ENCODE measurements at regions not wholly inside any gene's neighbourhood (a gene's known extent, or its start where the extent isn't known, plus 50 kb on each side); places are given as distances from the start of the nearest gene placed in this dataset.

DNA sequence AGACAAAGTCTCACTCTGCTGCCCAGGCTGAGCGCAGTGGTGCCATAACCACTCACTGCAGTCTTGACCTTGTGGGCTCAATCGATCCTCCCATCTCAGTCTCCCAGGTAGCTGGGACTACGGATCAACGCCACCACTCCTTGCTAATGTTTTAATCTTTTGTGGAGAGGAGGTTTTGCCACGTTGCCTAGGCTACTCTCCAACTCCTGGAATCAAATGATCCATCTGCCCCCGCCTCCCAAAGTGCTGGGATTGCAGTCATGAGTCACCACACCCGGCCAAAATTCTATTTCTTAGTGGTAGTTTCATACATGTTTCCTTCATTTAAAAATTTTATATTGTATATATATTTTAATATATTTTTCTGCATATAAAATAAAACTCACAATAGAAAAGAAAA, 125.8 kb upstream of the CLNK start:
- no TSS peak for BruUV-seq (replicated peaks)
- POLR2A ChIA-PET (ENCODE audit: unreplicated experiment) = no interaction called here
- Histone ChIP-seq H3K4me1 (replicated peaks; ENCODE audit: insufficient read depth) (no peaks in the 10 kb centered on the region), H3K9me2 (ENCODE audit: insufficient read depth) (no peaks in the 10 kb centered on the region), H3K36me3 (ENCODE audit: low read depth) (no peaks in the 10 kb centered on the region), H3K4me2 (no peak overlapping the region), H3K9me3 (ENCODE audit: insufficient read depth, low read depth) (no peaks in the 10 kb centered on the region), H4K20me1 (ENCODE audit: insufficient read depth) (no peaks in the 10 kb centered on the region), H3K79me2 (ENCODE audit: low read depth) (no peaks in the 10 kb centered on the region), H3K27me3 (ENCODE audit: insufficient read depth, low read depth) (no peaks in the 10 kb centered on the region), H3F3A (ENCODE audit: insufficient read depth, low read depth) (no peaks in the 10 kb centered on the region), H3K27ac (no peak overlapping the region), H2AFZ (no peak overlapping the region), H3K4me3 (no peak overlapping the region)
- DNase-seq = no peak
- TF ChIP-seq CTCF (conservative IDR thresholded peaks at IDR 0.05) = no peak
- TF ChIP-seq EZH2 (IDR thresholded peaks at IDR 0.05; ENCODE audit: low read depth) = no peak
- CTCF ChIA-PET = no interaction called here
- intact Hi-C loops (cut with micrococcal nuclease; ENCODE audit: unreplicated experiment) = no loop called here

DNA sequence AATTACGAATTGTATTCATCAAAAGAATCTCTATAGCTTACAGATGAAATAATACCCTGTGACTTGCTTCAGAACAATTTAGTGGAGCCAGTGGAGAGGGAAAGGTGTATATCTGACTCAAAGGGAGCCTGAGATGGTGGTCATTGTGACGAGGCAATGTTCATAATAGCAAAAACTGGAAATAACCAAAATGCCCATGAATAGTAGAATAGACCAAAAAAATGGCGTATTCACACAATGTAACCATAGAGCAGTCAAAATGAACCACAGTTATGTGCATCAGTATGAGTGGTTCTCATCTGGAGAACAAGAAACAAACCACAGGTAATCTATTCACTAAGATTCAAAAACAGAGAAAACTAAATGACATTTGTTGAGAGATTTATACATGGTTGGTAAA, 125.3 kb upstream of the CLNK start:
- no peaks in the 10 kb centered on the region for H3K4me1 ChIP-seq (replicated peaks; ENCODE audit: insufficient read depth)
- H3K79me2 ChIP-seq (ENCODE audit: low read depth) = no peaks in the 10 kb centered on the region
- H3K36me3 ChIP-seq (ENCODE audit: low read depth) = no peaks in the 10 kb centered on the region
- ChIA-PET CTCF (no interaction called here), POLR2A (ENCODE audit: unreplicated experiment) (no interaction called here)
- H3K4me3 ChIP-seq = no peak overlapping the region
- no peak for DNase-seq
- TF ChIP-seq CTCF (conservative IDR thresholded peaks at IDR 0.05) (no peak), EZH2 (IDR thresholded peaks at IDR 0.05; ENCODE audit: low read depth) (no peak)
- no peak overlapping the region for H3K27ac ChIP-seq
- intact Hi-C loops (cut with micrococcal nuclease; ENCODE audit: unreplicated experiment) = no loop called here
- no peak overlapping the region for H2AFZ ChIP-seq
- H3K9me2 ChIP-seq (ENCODE audit: insufficient read depth) = no peaks in the 10 kb centered on the region
- H3K9me3 ChIP-seq (ENCODE audit: insufficient read depth, low read depth) = no peaks in the 10 kb centered on the region
- H3K27me3 ChIP-seq (ENCODE audit: insufficient read depth, low read depth) = no peaks in the 10 kb centered on the region
- BruUV-seq (replicated peaks) = no TSS peak
- no peaks in the 10 kb centered on the region for H3F3A ChIP-seq (ENCODE audit: insufficient read depth, low read depth)
- no peaks in the 10 kb centered on the region for H4K20me1 ChIP-seq (ENCODE audit: insufficient read depth)
- H3K4me2 ChIP-seq = no peak overlapping the region

DNA sequence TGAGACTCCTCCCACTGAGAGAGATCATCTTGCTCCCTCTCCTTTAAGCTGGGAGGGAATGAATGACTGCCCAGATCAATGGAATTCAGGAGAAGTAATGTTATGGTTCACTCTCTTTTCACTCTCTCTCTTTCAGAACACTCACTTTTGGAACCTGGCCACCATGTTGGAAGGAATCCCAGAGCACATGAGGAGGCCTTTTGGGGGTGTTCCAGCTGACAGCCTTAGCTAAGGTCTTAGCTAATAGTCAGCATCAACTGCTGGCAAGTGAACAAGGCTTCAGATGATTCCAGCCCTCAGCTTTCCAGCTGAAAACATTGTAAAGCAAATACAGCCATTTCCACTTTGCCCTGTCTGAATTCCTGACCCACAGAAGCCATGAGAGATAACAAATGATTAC, 124.0 kb upstream of the CLNK start:
- TF ChIP-seq CTCF (conservative IDR thresholded peaks at IDR 0.05) (no peak), EZH2 (IDR thresholded peaks at IDR 0.05; ENCODE audit: low read depth) (no peak)
- Histone ChIP-seq H3K4me1 (replicated peaks; ENCODE audit: insufficient read depth) (no peaks in the 10 kb centered on the region), H4K20me1 (ENCODE audit: insufficient read depth) (no peaks in the 10 kb centered on the region), H3K4me3 (no peak overlapping the region), H3K36me3 (ENCODE audit: low read depth) (no peaks in the 10 kb centered on the region), H3K27me3 (ENCODE audit: insufficient read depth, low read depth) (no peaks in the 10 kb centered on the region), H3K9me2 (ENCODE audit: insufficient read depth) (no peaks in the 10 kb centered on the region), H3F3A (ENCODE audit: insufficient read depth, low read depth) (no peaks in the 10 kb centered on the region), H2AFZ (no peak overlapping the region), H3K9me3 (ENCODE audit: insufficient read depth, low read depth) (no peaks in the 10 kb centered on the region), H3K79me2 (ENCODE audit: low read depth) (no peaks in the 10 kb centered on the region), H3K27ac (no peak overlapping the region), H3K4me2 (no peak overlapping the region)
- intact Hi-C loops (cut with micrococcal nuclease; ENCODE audit: unreplicated experiment) = no loop called here
- POLR2A ChIA-PET (ENCODE audit: unreplicated experiment) = no interaction called here
- no TSS peak for BruUV-seq (replicated peaks)
- CTCF ChIA-PET = no interaction called here
- DNase-seq = no peak
